IMR-90 (cell line): ENCODE measurements at regions not wholly inside any gene's neighbourhood (a gene's known extent, or its start where the extent isn't known, plus 50 kb on each side); places are given as distances from the start of the nearest gene placed in this dataset.

Experiments
- ATAC-seq: fragments of 200-7000 bp; cut with Tn5 transposase; 2 replicates; pipeline ENCODE4 v1.9.1; 2020; ENCODE audit warnings: low read depth, mild to moderate bottlenecking, moderate library complexity
- BruUV-seq: library from RNA; stranded (reverse); fragments of 400-500 nt; replicated peaks from 2 replicates; lab custom pipeline; 2021; lab: Mats Ljungman, UMichigan
- CTCF ChIA-PET: fragments of 300-600 bp; formaldehyde crosslinking; extraction: SDS; loops from one replicate; lab custom pipeline; 2021; ENCODE audit warnings: antibody characterized with exemption; lab: Yijun Ruan, JAX
- POLR2A ChIA-PET: fragments of 300-600 bp; sonication (Branson Sonifier 250); formaldehyde crosslinking; loops from one replicate; lab custom pipeline; 2022; ENCODE audit warnings: antibody characterized with exemption; ENCODE audit not compliant: unreplicated experiment; lab: Charles Lee
- DNase-seq: peaks from one replicate; pipeline ENCODE4 v3.0.0; 2013
- H2AFZ ChIP-seq: replicated peaks from 2 replicates; pipeline ENCODE3; 2013; ENCODE audit warnings: low read length, mild to moderate bottlenecking; ENCODE audit not compliant: poor library complexity
- H2AK5ac ChIP-seq: 2 replicates; pipeline ENCODE4 v1.6.1; 2013; ENCODE audit warnings: low read depth, low read length, inconsistent platforms
- H2AK9ac ChIP-seq: replicated peaks from 2 replicates; pipeline ENCODE3; 2013; ENCODE audit warnings: mild to moderate bottlenecking, low read depth, low read length, moderate library complexity; ENCODE audit not compliant: poor library complexity
- H2BK120ac ChIP-seq: 2 replicates; pipeline ENCODE4 v1.6.1; 2013; ENCODE audit warnings: low read depth, low read length, inconsistent platforms
- H2BK15ac ChIP-seq: 3 replicates; pipeline ENCODE4 v1.6.1; 2013; ENCODE audit warnings: low read depth, low read length, inconsistent platforms
- H2BK20ac ChIP-seq: 2 replicates; pipeline ENCODE4 v1.6.1; 2013; ENCODE audit warnings: low read depth, mild to moderate bottlenecking, inconsistent platforms, low read length, moderate library complexity
- H2BK5ac ChIP-seq: 2 replicates; pipeline ENCODE4 v1.6.1; 2013; ENCODE audit warnings: mild to moderate bottlenecking, low read depth, low read length, inconsistent platforms; ENCODE audit not compliant: poor library complexity, severe bottlenecking
- H3K14ac ChIP-seq: replicated peaks from 2 replicates; pipeline ENCODE4 v1.6.1; 2013; ENCODE audit warnings: low read depth, low read length, inconsistent platforms
- H3K18ac ChIP-seq: 2 replicates; pipeline ENCODE4 v1.6.1; 2013; ENCODE audit warnings: low read depth, low read length, control low read depth
- H3K23ac ChIP-seq: 2 replicates; pipeline ENCODE4 v1.6.1; 2013; ENCODE audit warnings: low read depth, low read length, inconsistent platforms
- H3K27ac ChIP-seq: 2 replicates; pipeline ENCODE4 v1.5.1; 2013; ENCODE audit warnings: mild to moderate bottlenecking, control low read depth, low read length; ENCODE audit not compliant: insufficient read depth
- H3K27me3 ChIP-seq: 2 replicates; pipeline ENCODE4 v1.6.1; 2013; ENCODE audit warnings: low read length; ENCODE audit not compliant: control insufficient read depth, insufficient read depth
- H3K36me3 ChIP-seq: 2 replicates; pipeline ENCODE4 v1.6.1; 2013; ENCODE audit warnings: low read length, mixed read lengths; ENCODE audit not compliant: control insufficient read depth, insufficient read depth
- H3K4ac ChIP-seq: 2 replicates; pipeline ENCODE4 v1.6.1; 2013; ENCODE audit warnings: low read depth, low read length, inconsistent platforms
- H3K4me1 ChIP-seq: 2 replicates; pipeline ENCODE4 v1.6.1; 2013; ENCODE audit warnings: low read length, mixed read lengths; ENCODE audit not compliant: control insufficient read depth, insufficient read depth
- H3K4me2 ChIP-seq: 2 replicates; pipeline ENCODE4 v1.6.1; 2013; ENCODE audit warnings: low read depth, mild to moderate bottlenecking, control low read depth, low read length, moderate library complexity
- H3K4me3 ChIP-seq: 2 replicates; pipeline ENCODE4 v1.5.1; 2013; ENCODE audit warnings: low read depth, mild to moderate bottlenecking, control low read depth, low read length, moderate library complexity; ENCODE audit not compliant: insufficient read depth
- H3K56ac ChIP-seq: 2 replicates; pipeline ENCODE4 v1.6.1; 2013; ENCODE audit warnings: low read length, inconsistent platforms; ENCODE audit not compliant: insufficient read depth; ENCODE audit errors: extremely low read depth
- H3K79me1 ChIP-seq, 2 experiments: 2 replicates each; pipeline ENCODE4 v1.6.1; 2013; ENCODE audit warnings: low read length in 2 of 2, inconsistent platforms in 1 of 2, low read depth in 1 of 2
- H3K9ac ChIP-seq: 2 replicates; pipeline ENCODE4 v1.6.1; 2013; ENCODE audit warnings: low read depth, low read length, control low read depth
- H3K9me1 ChIP-seq: 2 replicates; pipeline ENCODE4 v1.6.1; 2013; ENCODE audit warnings: low read length, inconsistent platforms; ENCODE audit not compliant: insufficient read depth
- H3K9me3 ChIP-seq: 2 replicates; pipeline ENCODE4 v1.6.1; 2013; ENCODE audit warnings: low read length; ENCODE audit not compliant: control insufficient read depth, insufficient read depth
- H4K20me1 ChIP-seq: 2 replicates; pipeline ENCODE4 v1.6.1; 2013; ENCODE audit warnings: low read length, inconsistent platforms; ENCODE audit not compliant: insufficient read depth
- H4K5ac ChIP-seq: 2 replicates; pipeline ENCODE4 v1.6.1; 2013; ENCODE audit warnings: mild to moderate bottlenecking, low read depth, low read length, control low read depth
- H4K8ac ChIP-seq, 2 experiments: 2 replicates each; pipeline ENCODE4 v1.6.1; 2013; ENCODE audit warnings: low read depth in 2 of 2, low read length in 2 of 2, control low read depth in 1 of 2, inconsistent platforms in 1 of 2
- H4K91ac ChIP-seq: 2 replicates; pipeline ENCODE4 v1.6.1; 2013; ENCODE audit warnings: low read depth, low read length, inconsistent platforms; ENCODE audit not compliant: insufficient read depth
- BHLHE40 ChIP-seq: fragments of 150-350 bp; IDR thresholded peaks from 2 replicates; pipeline ENCODE4 v1.6.1; 2016; ENCODE audit warnings: mild to moderate bottlenecking, low read depth, low read length
- CEBPB ChIP-seq: IDR thresholded peaks from 2 replicates; pipeline ENCODE4 v1.6.1; 2012; ENCODE audit warnings: low read depth, low read length, improper control_type of control experiment
- CHD1 ChIP-seq: IDR thresholded peaks from 2 replicates; pipeline ENCODE4 v1.6.1; 2012; ENCODE audit warnings: low read depth, low read length, improper control_type of control experiment
- FOS ChIP-seq: fragments of 150-350 bp; IDR thresholded peaks from 2 replicates; pipeline ENCODE4 v1.6.1; 2016; ENCODE audit warnings: low read depth, low read length
- MAFK ChIP-seq: IDR thresholded peaks from 2 replicates; pipeline ENCODE4 v1.6.1; 2012; ENCODE audit warnings: low read depth, low read length, improper control_type of control experiment
- MAZ ChIP-seq: IDR thresholded peaks from 2 replicates; pipeline ENCODE4 v1.6.1; 2012; ENCODE audit warnings: low read depth, mild to moderate bottlenecking, low read length, improper control_type of control experiment, moderate library complexity, borderline replicate concordance
- MXI1 ChIP-seq: IDR thresholded peaks from 2 replicates; pipeline ENCODE4 v1.6.1; 2012; ENCODE audit warnings: low read depth, mild to moderate bottlenecking, low read length, moderate library complexity, borderline replicate concordance
- NFE2L2 ChIP-seq: fragments of 150-350 bp; IDR thresholded peaks from 2 replicates; pipeline ENCODE4 v1.6.1; 2016; ENCODE audit warnings: low read depth, mild to moderate bottlenecking, low read length
- POLR2A ChIP-seq: IDR thresholded peaks from 2 replicates; pipeline ENCODE4 v1.6.1; 2012; ENCODE audit warnings: mild to moderate bottlenecking, low read depth, low read length
- RAD21 ChIP-seq: IDR thresholded peaks from 2 replicates; pipeline ENCODE4 v1.6.1; 2012; ENCODE audit warnings: low read length, improper control_type of control experiment
- RCOR1 ChIP-seq: IDR thresholded peaks from 2 replicates; pipeline ENCODE4 v1.6.1; 2012; ENCODE audit warnings: mild to moderate bottlenecking, low read length, improper control_type of control experiment; ENCODE audit not compliant: insufficient replicate concordance
- RFX5 ChIP-seq: IDR thresholded peaks from 2 replicates; pipeline ENCODE4 v1.8.0; 2012; ENCODE audit warnings: low read depth, mild to moderate bottlenecking, low read length, moderate library complexity
- SMC3 ChIP-seq: fragments of 150-350 bp; IDR thresholded peaks from 2 replicates; pipeline ENCODE4 v1.6.1; 2016; ENCODE audit warnings: low read depth, mild to moderate bottlenecking, antibody characterized with exemption, low read length, moderate library complexity
- WGBS, 2 experiments: methylation state at CpG; one replicate each; pipeline versions ENCODE4 v1.1.5 to v1.1.7; 2013; ENCODE audit warnings: missing lambda C conversion rate in 2 of 2; ENCODE audit not compliant: insufficient read length in 1 of 2; ENCODE audit errors: extremely low coverage in 2 of 2; 5-methylcytosine and 5-hydroxymethylcytosine counted together
- dilution Hi-C: fragments of 300-500 bp; cut with HindIII; formaldehyde crosslinking; loops from one replicate; pipeline ENCODE4 v1.14.3; 2018; ENCODE audit warnings: low sequenced_read_pairs; ENCODE audit not compliant: unreplicated experiment
- in situ Hi-C: fragments of 300-500 bp; cut with MboI; formaldehyde crosslinking; loops from 3 replicates; pipeline ENCODE4 v1.14.3; 2019; ENCODE audit warnings: low sequenced_read_pairs, inconsistent platforms, mixed read lengths
- intact Hi-C: fragments of 100-400 bp; cut with micrococcal nuclease; formaldehyde crosslinking; loops from 2 replicates; pipeline ENCODE4 v1.10.0; 2022
- TF ChIP-seq, protein P1 (sequence below): conservative IDR thresholded peaks from 2 replicates; pipeline ENCODE4 v1.5.1; 2012; ENCODE audit warnings: mild to moderate bottlenecking, low read depth, low read length, improper control_type of control experiment
- TF ChIP-seq, protein P2 (sequence below): fragments of 150-350 bp; IDR thresholded peaks from 2 replicates; pipeline ENCODE4 v1.6.1; 2017; ENCODE audit warnings: mild to moderate bottlenecking, antibody characterized with exemption, low read length, low read depth
- TF ChIP-seq, protein P3 (sequence below): fragments of 150-350 bp; IDR thresholded peaks from 2 replicates; pipeline ENCODE4 v1.6.1; 2016; ENCODE audit warnings: low read depth, mild to moderate bottlenecking, low read length, moderate library complexity, borderline replicate concordance

DNA sequence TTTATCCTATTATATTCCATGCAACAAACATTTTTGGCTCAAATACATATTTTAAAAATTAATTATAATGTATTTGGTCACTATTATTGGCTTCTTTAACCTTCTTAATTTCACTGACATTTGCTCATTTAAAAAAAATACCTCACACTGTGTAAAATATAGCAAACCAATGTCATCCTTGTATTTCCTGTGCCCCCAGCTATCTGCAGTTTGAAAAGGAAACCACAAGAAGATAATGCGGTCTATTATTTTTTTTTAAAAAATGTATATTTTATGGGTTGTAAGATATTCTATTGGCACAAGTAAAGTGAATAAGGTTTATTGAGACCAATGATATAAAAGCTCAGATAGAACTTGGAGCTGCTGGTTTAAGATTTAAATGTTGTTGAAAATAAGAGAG, 904.2 kb downstream of the SI start:
- Histone ChIP-seq H3K56ac (no peak overlapping the region), H3K9me1 (no peaks in the 10 kb centered on the region), H3K23ac (no peak overlapping the region), H2BK5ac (no peak overlapping the region), H4K5ac (no peak overlapping the region), H2AFZ (no peak overlapping the region), H3K18ac (no peak overlapping the region), H2AK9ac (no peak overlapping the region), H3K9ac (no peak overlapping the region), H2AK5ac (no peak overlapping the region), H3K4me3 (no peak overlapping the region), H3K27ac (no peak overlapping the region), H3K27me3 (no peaks in the 10 kb centered on the region), H4K20me1 (no peaks in the 10 kb centered on the region), H3K36me3 (no peaks in the 10 kb centered on the region), H3K4me2 (no peak overlapping the region), H3K4me1 (no peaks in the 10 kb centered on the region), H2BK120ac (no peak overlapping the region), H2BK15ac (no peak overlapping the region), H4K91ac (no peak overlapping the region), H4K8ac (no peak overlapping the region), H3K79me1 (no peaks in the 10 kb centered on the region), H3K9me3 (no peaks in the 10 kb centered on the region; the same call in 1 of the 2 replicates), H3K4ac (no peak overlapping the region), H3K14ac (no peak overlapping the region), H2BK20ac (no peak overlapping the region)
- BruUV-seq: no TSS peak
- CTCF ChIA-PET: no interaction called here
- in situ Hi-C loops: no loop called here
- TF ChIP-seq SMC3: no peak
- no peak for TF ChIP-seq RCOR1
- no peak for TF ChIP-seq CEBPB
- no peak for TF ChIP-seq NFE2L2
- TF ChIP-seq MXI1: no peak
- TF ChIP-seq, protein P1, sequence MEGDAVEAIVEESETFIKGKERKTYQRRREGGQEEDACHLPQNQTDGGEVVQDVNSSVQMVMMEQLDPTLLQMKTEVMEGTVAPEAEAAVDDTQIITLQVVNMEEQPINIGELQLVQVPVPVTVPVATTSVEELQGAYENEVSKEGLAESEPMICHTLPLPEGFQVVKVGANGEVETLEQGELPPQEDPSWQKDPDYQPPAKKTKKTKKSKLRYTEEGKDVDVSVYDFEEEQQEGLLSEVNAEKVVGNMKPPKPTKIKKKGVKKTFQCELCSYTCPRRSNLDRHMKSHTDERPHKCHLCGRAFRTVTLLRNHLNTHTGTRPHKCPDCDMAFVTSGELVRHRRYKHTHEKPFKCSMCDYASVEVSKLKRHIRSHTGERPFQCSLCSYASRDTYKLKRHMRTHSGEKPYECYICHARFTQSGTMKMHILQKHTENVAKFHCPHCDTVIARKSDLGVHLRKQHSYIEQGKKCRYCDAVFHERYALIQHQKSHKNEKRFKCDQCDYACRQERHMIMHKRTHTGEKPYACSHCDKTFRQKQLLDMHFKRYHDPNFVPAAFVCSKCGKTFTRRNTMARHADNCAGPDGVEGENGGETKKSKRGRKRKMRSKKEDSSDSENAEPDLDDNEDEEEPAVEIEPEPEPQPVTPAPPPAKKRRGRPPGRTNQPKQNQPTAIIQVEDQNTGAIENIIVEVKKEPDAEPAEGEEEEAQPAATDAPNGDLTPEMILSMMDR: no peak
- TF ChIP-seq RAD21: no peak
- no peak for TF ChIP-seq RFX5
- TF ChIP-seq, protein P2, sequence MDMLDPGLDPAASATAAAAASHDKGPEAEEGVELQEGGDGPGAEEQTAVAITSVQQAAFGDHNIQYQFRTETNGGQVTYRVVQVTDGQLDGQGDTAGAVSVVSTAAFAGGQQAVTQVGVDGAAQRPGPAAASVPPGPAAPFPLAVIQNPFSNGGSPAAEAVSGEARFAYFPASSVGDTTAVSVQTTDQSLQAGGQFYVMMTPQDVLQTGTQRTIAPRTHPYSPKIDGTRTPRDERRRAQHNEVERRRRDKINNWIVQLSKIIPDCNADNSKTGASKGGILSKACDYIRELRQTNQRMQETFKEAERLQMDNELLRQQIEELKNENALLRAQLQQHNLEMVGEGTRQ: no peak
- TF ChIP-seq POLR2A: no peak
- no peak for TF ChIP-seq MAFK
- TF ChIP-seq MAZ: no peak
- TF ChIP-seq, protein P3, sequence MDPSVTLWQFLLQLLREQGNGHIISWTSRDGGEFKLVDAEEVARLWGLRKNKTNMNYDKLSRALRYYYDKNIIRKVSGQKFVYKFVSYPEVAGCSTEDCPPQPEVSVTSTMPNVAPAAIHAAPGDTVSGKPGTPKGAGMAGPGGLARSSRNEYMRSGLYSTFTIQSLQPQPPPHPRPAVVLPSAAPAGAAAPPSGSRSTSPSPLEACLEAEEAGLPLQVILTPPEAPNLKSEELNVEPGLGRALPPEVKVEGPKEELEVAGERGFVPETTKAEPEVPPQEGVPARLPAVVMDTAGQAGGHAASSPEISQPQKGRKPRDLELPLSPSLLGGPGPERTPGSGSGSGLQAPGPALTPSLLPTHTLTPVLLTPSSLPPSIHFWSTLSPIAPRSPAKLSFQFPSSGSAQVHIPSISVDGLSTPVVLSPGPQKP: no peak
- no peak for TF ChIP-seq FOS
- no peak for TF ChIP-seq CHD1
- TF ChIP-seq BHLHE40: no peak
- DNase-seq (no peak), ATAC-seq (no peak)
- intact Hi-C loops: no loop called here
- POLR2A ChIA-PET: no interaction called here
- dilution Hi-C loops: no loop called here
- WGBS, 2 experiments: no CpG with 5 or more reads among the region's 1 CpG
